ENCODE measurements at regions not wholly inside any gene's neighbourhood (a gene's known extent, or its start where the extent isn't known, plus 50 kb on each side); places are given as distances from the start of the nearest gene placed in this dataset.

- DNase-seq = no peak
- H3K4me1 ChIP-seq = no peaks in the 10 kb centered on the region
- H3K9me3 ChIP-seq = no peaks in the 10 kb centered on the region
- no peaks in the 10 kb centered on the region for H3K27me3 ChIP-seq
- no peak for TF ChIP-seq CTCF (IDR thresholded peaks at IDR 0.05; ENCODE audit: low read depth, low read length)
- no peaks in the 10 kb centered on the region for H3K36me3 ChIP-seq
- H3K4me3 ChIP-seq (ENCODE audit: low read depth, low read length) = no peak overlapping the region
These were observed 68.8 kb upstream of the GRIA1 start for GRCh38 chr5:153421676-153422075.

GRCh38 chr5:153425914-153426313, 64.6 kb upstream of the GRIA1 start:
- DNase-seq = no peak

GRCh38 chr5:153429761-153430380, 60.6 kb upstream of the GRIA1 start:
- Histone ChIP-seq H3K27me3 (no peaks in the 10 kb centered on the region), H3K9me3 (no peaks in the 10 kb centered on the region), H3K4me1 (no peaks in the 10 kb centered on the region), H3K4me3 (ENCODE audit: low read depth, low read length) (no peak overlapping the region), H3K36me3 (no peaks in the 10 kb centered on the region)
- DNase-seq = no peak
- TF ChIP-seq CTCF (IDR thresholded peaks at IDR 0.05; ENCODE audit: low read depth, low read length) = no peak

More at GRCh38 chr5:153425914-153426313, 64.6 kb upstream of the GRIA1 start:
- TF ChIP-seq CTCF (IDR thresholded peaks at IDR 0.05; ENCODE audit: low read depth, low read length) = no peak
- H3K4me3 ChIP-seq (ENCODE audit: low read depth, low read length) = no peak overlapping the region
- no peaks in the 10 kb centered on the region for H3K27me3 ChIP-seq
- no peaks in the 10 kb centered on the region for H3K36me3 ChIP-seq
- no peaks in the 10 kb centered on the region for H3K9me3 ChIP-seq
- no peaks in the 10 kb centered on the region for H3K4me1 ChIP-seq

- no peak for DNase-seq
- H3K27me3 ChIP-seq = no peaks in the 10 kb centered on the region
- no peak for TF ChIP-seq CTCF (IDR thresholded peaks at IDR 0.05; ENCODE audit: low read depth, low read length)
- no peak overlapping the region for H3K4me3 ChIP-seq (ENCODE audit: low read depth, low read length)
- H3K4me1 ChIP-seq = no peaks in the 10 kb centered on the region
- no peaks in the 10 kb centered on the region for H3K36me3 ChIP-seq
- H3K9me3 ChIP-seq = no peaks in the 10 kb centered on the region
These were observed 57.9 kb upstream of the GRIA1 start for GRCh38 chr5:153432583-153432982.

- no peaks in the 10 kb centered on the region for H3K9me3 ChIP-seq
- no peaks in the 10 kb centered on the region for H3K4me1 ChIP-seq
- no peak for DNase-seq
- no peak overlapping the region for H3K4me3 ChIP-seq (ENCODE audit: low read depth, low read length)
- no peaks in the 10 kb centered on the region for H3K36me3 ChIP-seq
- TF ChIP-seq CTCF (IDR thresholded peaks at IDR 0.05; ENCODE audit: low read depth, low read length) = no peak
- H3K27me3 ChIP-seq = no peaks in the 10 kb centered on the region
These were observed 53.2 kb upstream of the GRIA1 start for GRCh38 chr5:153437251-153437650.

GRCh38 chr5:153439130-153439529, 51.3 kb upstream of the GRIA1 start:
- H3K4me3 ChIP-seq (ENCODE audit: low read depth, low read length) = no peak overlapping the region
- no peaks in the 10 kb centered on the region for H3K36me3 ChIP-seq
- no peaks in the 10 kb centered on the region for H3K27me3 ChIP-seq
- H3K4me1 ChIP-seq = no peaks in the 10 kb centered on the region
- no peak for DNase-seq
- no peaks in the 10 kb centered on the region for H3K9me3 ChIP-seq
- no peak for TF ChIP-seq CTCF (IDR thresholded peaks at IDR 0.05; ENCODE audit: low read depth, low read length)

All from BE2C (cell line).